ENCODE measurements at regions not wholly inside any gene's neighbourhood (a gene's known extent, or its start where the extent isn't known, plus 50 kb on each side); places are given as distances from the start of the nearest gene placed in this dataset.

DNA sequence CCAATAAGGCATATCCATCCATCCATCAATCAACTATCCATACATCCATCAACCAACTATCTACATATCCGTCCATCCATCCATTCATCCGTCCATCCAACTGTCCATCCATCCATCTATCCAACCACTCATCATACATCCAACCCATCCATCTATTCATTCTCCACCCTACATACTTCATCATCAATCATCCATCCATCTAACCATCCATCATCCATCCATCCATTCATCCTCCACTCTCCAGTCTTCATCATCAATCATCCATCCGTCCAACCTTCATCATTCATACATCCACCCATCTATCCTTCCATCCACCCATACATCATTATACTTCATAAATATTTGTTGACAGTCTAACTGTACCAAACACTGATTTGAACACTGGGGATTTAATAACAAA, 231.3 kb upstream of the DAB1 start:
- Mint-ChIP-seq H3K27me3 (no peaks in the 10 kb centered on the region), H3K9me3 (ENCODE audit: insufficient read depth) (no peaks in the 10 kb centered on the region), H3K4me3 (no peak overlapping the region), H3K4me1 (no peaks in the 10 kb centered on the region), H3K27ac (no peak overlapping the region)
- Histone ChIP-seq H3K27me3 (replicated peaks in 1 of 4; ENCODE audit: control extremely low read depth in 1 of 4, control insufficient read depth in 3 of 4, insufficient read depth in 4 of 4, low read length in 3 of 4) (no peaks in the 10 kb centered on the region), H3K36me3 (replicated peaks in 1 of 2; ENCODE audit: control extremely low read depth in 1 of 2, control insufficient read depth in 1 of 2, extremely low read depth in 1 of 2, insufficient read depth in 2 of 2, low read length in 1 of 2) (no peaks in the 10 kb centered on the region), H3K4me1 (ENCODE audit: control insufficient read depth in 2 of 2, insufficient read depth in 2 of 2, low read length in 2 of 2) (no peaks in the 10 kb centered on the region), H3K79me2 (ENCODE audit: control insufficient read depth, insufficient read depth, low read length) (no peaks in the 10 kb centered on the region), H3K9me3 (ENCODE audit: control extremely low read depth in 1 of 3, control insufficient read depth in 2 of 3, insufficient read depth in 1 of 3, low read length in 2 of 3) (peaks cover 0 to 4% (median 0%) of the 10 kb centered on the region in 3 donors), H3K9ac (ENCODE audit: low read length) (no peak overlapping the region), H3K4me3 (ENCODE audit: control extremely low read depth in 1 of 5, extremely low read depth in 1 of 5, insufficient read depth in 1 of 5, low read depth in 2 of 5, low read length in 4 of 5) (no peak overlapping the region), H3K4me2 (replicated peaks; ENCODE audit: low read depth, low read length, poor library complexity, severe bottlenecking) (no peak overlapping the region), H4K20me1 (ENCODE audit: control insufficient read depth, insufficient read depth, low read length, poor library complexity, severe bottlenecking) (no peaks in the 10 kb centered on the region), H2AFZ (ENCODE audit: insufficient read depth, low read depth, low read length, poor library complexity, severe bottlenecking) (no peak overlapping the region), H3K27ac (ENCODE audit: low read length in 2 of 2) (no peak overlapping the region)
- ATAC-seq (ENCODE audit: low read depth) (no peak), DNase-seq (no peak)
- POLR2A ChIA-PET: no interaction called here
- CTCF ChIA-PET: no interaction called here
- TF ChIP-seq EZH2 (IDR thresholded peaks at IDR 0.05; ENCODE audit: borderline replicate concordance, insufficient read depth, low read depth, low read length, poor library complexity, severe bottlenecking): no peak
- TF ChIP-seq, protein P1, sequence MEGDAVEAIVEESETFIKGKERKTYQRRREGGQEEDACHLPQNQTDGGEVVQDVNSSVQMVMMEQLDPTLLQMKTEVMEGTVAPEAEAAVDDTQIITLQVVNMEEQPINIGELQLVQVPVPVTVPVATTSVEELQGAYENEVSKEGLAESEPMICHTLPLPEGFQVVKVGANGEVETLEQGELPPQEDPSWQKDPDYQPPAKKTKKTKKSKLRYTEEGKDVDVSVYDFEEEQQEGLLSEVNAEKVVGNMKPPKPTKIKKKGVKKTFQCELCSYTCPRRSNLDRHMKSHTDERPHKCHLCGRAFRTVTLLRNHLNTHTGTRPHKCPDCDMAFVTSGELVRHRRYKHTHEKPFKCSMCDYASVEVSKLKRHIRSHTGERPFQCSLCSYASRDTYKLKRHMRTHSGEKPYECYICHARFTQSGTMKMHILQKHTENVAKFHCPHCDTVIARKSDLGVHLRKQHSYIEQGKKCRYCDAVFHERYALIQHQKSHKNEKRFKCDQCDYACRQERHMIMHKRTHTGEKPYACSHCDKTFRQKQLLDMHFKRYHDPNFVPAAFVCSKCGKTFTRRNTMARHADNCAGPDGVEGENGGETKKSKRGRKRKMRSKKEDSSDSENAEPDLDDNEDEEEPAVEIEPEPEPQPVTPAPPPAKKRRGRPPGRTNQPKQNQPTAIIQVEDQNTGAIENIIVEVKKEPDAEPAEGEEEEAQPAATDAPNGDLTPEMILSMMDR (IDR thresholded peaks at IDR 0.05): no peak
- WGBS (ENCODE audit: insufficient coverage): 79% methylated on average over 3 of the region's 3 CpGs
- intact Hi-C loops (cut with micrococcal nuclease): no loop called here

DNA sequence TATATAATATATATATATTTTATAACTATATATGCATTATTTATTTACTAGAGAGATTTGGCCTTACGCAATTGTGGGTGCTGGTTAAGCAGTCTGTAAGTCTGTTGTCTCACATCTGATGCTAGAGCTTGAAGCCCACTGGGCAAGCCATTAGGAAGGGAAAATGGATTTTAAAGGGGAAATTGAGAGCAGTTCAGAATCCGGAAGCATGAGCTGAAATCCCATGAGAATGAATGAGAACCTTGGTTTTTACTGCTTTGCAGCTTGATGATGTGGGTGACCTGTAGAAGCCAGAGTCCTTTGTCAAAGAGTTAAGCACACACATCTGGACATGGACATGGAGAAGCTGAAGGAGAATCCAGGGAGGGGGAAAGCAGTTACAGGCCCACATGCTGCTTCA, 220.8 kb upstream of the DAB1 start:
- no peaks in the 10 kb centered on the region for H3K4me1 ChIP-seq (ENCODE audit: control insufficient read depth in 2 of 2, insufficient read depth in 2 of 2, low read length in 2 of 2)
- ChIA-PET CTCF (no interaction called here), POLR2A (no interaction called here)
- Mint-ChIP-seq H3K9me3 (ENCODE audit: insufficient read depth) (no peaks in the 10 kb centered on the region), H3K27ac (no peak overlapping the region), H3K4me1 (no peaks in the 10 kb centered on the region), H3K27me3 (peaks cover 4% of the 10 kb centered on the region), H3K4me3 (no peak overlapping the region)
- no peaks in the 10 kb centered on the region for H3K79me2 ChIP-seq (ENCODE audit: control insufficient read depth, insufficient read depth, low read length)
- no peaks in the 10 kb centered on the region for H3K27me3 ChIP-seq (replicated peaks in 1 of 4; ENCODE audit: control extremely low read depth in 1 of 4, control insufficient read depth in 3 of 4, insufficient read depth in 4 of 4, low read length in 3 of 4)
- no peak overlapping the region for H3K4me3 ChIP-seq (ENCODE audit: control extremely low read depth in 1 of 5, extremely low read depth in 1 of 5, insufficient read depth in 1 of 5, low read depth in 2 of 5, low read length in 4 of 5)
- no peaks in the 10 kb centered on the region for H3K36me3 ChIP-seq (replicated peaks in 1 of 2; ENCODE audit: control extremely low read depth in 1 of 2, control insufficient read depth in 1 of 2, extremely low read depth in 1 of 2, insufficient read depth in 2 of 2, low read length in 1 of 2)
- H3K4me2 ChIP-seq (replicated peaks; ENCODE audit: low read depth, low read length, poor library complexity, severe bottlenecking): no peak overlapping the region
- no peaks in the 10 kb centered on the region for H4K20me1 ChIP-seq (ENCODE audit: control insufficient read depth, insufficient read depth, low read length, poor library complexity, severe bottlenecking)
- no peak overlapping the region for H3K27ac ChIP-seq (ENCODE audit: low read length in 2 of 2)
- ATAC-seq (ENCODE audit: low read depth): no peak
- TF ChIP-seq, protein P1 (IDR thresholded peaks at IDR 0.05): no peak
- TF ChIP-seq EZH2 (IDR thresholded peaks at IDR 0.05; ENCODE audit: borderline replicate concordance, insufficient read depth, low read depth, low read length, poor library complexity, severe bottlenecking): no peak
- H3K9ac ChIP-seq (ENCODE audit: low read length): no peak overlapping the region
- no peaks in the 10 kb centered on the region for H3K9me3 ChIP-seq (ENCODE audit: control extremely low read depth in 1 of 3, control insufficient read depth in 2 of 3, insufficient read depth in 1 of 3, low read length in 2 of 3)
- DNase-seq: no peak
- intact Hi-C loops (cut with micrococcal nuclease): no loop called here
- 100% methylated on average over 1 of the region's 2 CpGs for WGBS (ENCODE audit: insufficient coverage)
- H2AFZ ChIP-seq (ENCODE audit: insufficient read depth, low read depth, low read length, poor library complexity, severe bottlenecking): no peak overlapping the region
